HG03045 (cell line): ENCODE measurements at regions not wholly inside any gene's neighbourhood (a gene's known extent, or its start where the extent isn't known, plus 50 kb on each side); places are given as distances from the start of the nearest gene placed in this dataset.
"Not testable (repeated sequence)": the region's sequence is repeated elsewhere in the genome, so short reads cannot be mapped to it uniquely, and the experiment has no call there.

Source experiments
- ATAC-seq: cut with Tn5 transposase; IDR thresholded peaks from one replicate; pipeline ENCODE4 v1.9.1; 2021; ENCODE audit warnings: mild to moderate bottlenecking, moderate library complexity; ENCODE audit not compliant: unreplicated experiment

GRCh38 chr16:58821886-58822285 is 87.8 kb upstream of the GOT2 start:
- no peak for ATAC-seq

GRCh38 chr16:58820411-58820810 is 86.3 kb upstream of the GOT2 start:
- ATAC-seq = no peak

GRCh38 chr16:58815181-58815888 is 81.2 kb upstream of the GOT2 start:
- no peak for ATAC-seq

- ATAC-seq = peak; percentile 69
These were observed 80.3 kb upstream of the GOT2 start for GRCh38 chr16:58814348-58814801.

GRCh38 chr16:58809213-58809612 is 75.1 kb upstream of the GOT2 start:
- no peak for ATAC-seq

- ATAC-seq = no peak
These were observed 73.2 kb upstream of the GOT2 start for GRCh38 chr16:58807276-58807675.

GRCh38 chr16:58801838-58802237 is 67.7 kb upstream of the GOT2 start:
- ATAC-seq = no peak

- ATAC-seq = no peak
These were observed 63.2 kb upstream of the GOT2 start for GRCh38 chr16:58797137-58797801.

- no peak for ATAC-seq
These were observed 59.2 kb upstream of the GOT2 start for GRCh38 chr16:58793366-58793765.

GRCh38 chr16:58792188-58792587 is 58.1 kb upstream of the GOT2 start:
- no peak for ATAC-seq

- not testable (repeated sequence) for ATAC-seq
These were observed 56.9 kb upstream of the GOT2 start for GRCh38 chr16:58790816-58791557.

GRCh38 chr16:58789351-58789750 is 55.2 kb upstream of the GOT2 start:
- ATAC-seq = no peak
